Mesenchymal stem cell (in vitro differentiated cells and primary cell): ENCODE measurements at regions not wholly inside any gene's neighbourhood (a gene's known extent, or its start where the extent isn't known, plus 50 kb on each side); places are given as distances from the start of the nearest gene placed in this dataset.

Experiments used
- DNase-seq: peaks from one replicate; pipeline ENCODE4 v3.0.0-alpha.2; 2013
- H2AFZ ChIP-seq: one replicate; pipeline ENCODE4 v1.6.1; 2013; ENCODE audit warnings: low read depth, mild to moderate bottlenecking, control low read depth, inconsistent platforms, low read length, moderate library complexity
- H2AK5ac ChIP-seq: 2 replicates; pipeline ENCODE4 v1.6.1; 2013; ENCODE audit warnings: low read length, moderate library complexity, mild to moderate bottlenecking, inconsistent platforms; ENCODE audit not compliant: severe bottlenecking
- H2BK120ac ChIP-seq: one replicate; pipeline ENCODE4 v1.6.1; 2013; ENCODE audit warnings: low read depth, mild to moderate bottlenecking, inconsistent platforms, low read length, moderate library complexity
- H2BK12ac ChIP-seq, 2 experiments: one replicate each; pipeline ENCODE4 v1.6.1; 2013; ENCODE audit warnings: inconsistent platforms in 2 of 2, low read length in 2 of 2, mild to moderate bottlenecking in 2 of 2, moderate library complexity in 2 of 2, control low read depth in 1 of 2
- H2BK15ac ChIP-seq: one replicate; pipeline ENCODE4 v1.6.1; 2013; ENCODE audit warnings: mild to moderate bottlenecking, low read depth, inconsistent platforms; ENCODE audit not compliant: poor library complexity, severe bottlenecking
- H2BK5ac ChIP-seq: 2 replicates; pipeline ENCODE4 v1.6.1; 2013; ENCODE audit warnings: low read depth, mild to moderate bottlenecking, low read length, control low read depth, inconsistent platforms; ENCODE audit not compliant: poor library complexity, severe bottlenecking
- H3K14ac ChIP-seq, 2 experiments: one replicate each; pipeline ENCODE4 v1.6.1; 2013; ENCODE audit warnings: inconsistent platforms in 2 of 2, low read length in 2 of 2, control low read depth in 1 of 2, mild to moderate bottlenecking in 1 of 2, moderate library complexity in 1 of 2
- H3K18ac ChIP-seq, 2 experiments: one replicate each; pipeline ENCODE4 v1.6.1; 2013; ENCODE audit warnings: inconsistent platforms in 2 of 2, low read length in 2 of 2, control low read depth in 1 of 2, low read depth in 1 of 2, mild to moderate bottlenecking in 1 of 2
- H3K23ac ChIP-seq, 2 experiments: one replicate each; pipeline ENCODE4 v1.6.1; 2013; ENCODE audit warnings: inconsistent platforms in 2 of 2, low read length in 2 of 2, mild to moderate bottlenecking in 2 of 2, moderate library complexity in 2 of 2, control low read depth in 1 of 2
- H3K27ac ChIP-seq: 2 replicates; pipeline ENCODE4 v1.5.1; 2013; ENCODE audit warnings: mild to moderate bottlenecking, moderate library complexity, low read length, control low read depth, inconsistent platforms; ENCODE audit not compliant: poor library complexity, severe bottlenecking
- H3K27me3 ChIP-seq, 2 experiments: 2 replicates each; pipeline versions ENCODE4 v1.6.1 to v1.7.0; 2013; ENCODE audit warnings: low read length in 2 of 2, mild to moderate bottlenecking in 2 of 2, moderate library complexity in 2 of 2, control low read depth in 1 of 2, inconsistent platforms in 1 of 2; ENCODE audit not compliant: control insufficient read depth in 1 of 2, insufficient read depth in 1 of 2
- H3K36me3 ChIP-seq, 2 experiments: 2 replicates each; pipeline versions ENCODE4 v1.6.1 to v1.7.0; 2013; ENCODE audit warnings: low read length in 2 of 2, control low read depth in 1 of 2, inconsistent platforms in 1 of 2, low read depth in 1 of 2, mild to moderate bottlenecking in 1 of 2; ENCODE audit not compliant: insufficient read depth in 2 of 2, control insufficient read depth in 1 of 2
- H3K4ac ChIP-seq, 2 experiments: one replicate each; pipeline ENCODE4 v1.6.1; 2013; ENCODE audit warnings: inconsistent platforms in 2 of 2, low read length in 2 of 2, mild to moderate bottlenecking in 2 of 2, moderate library complexity in 2 of 2, control low read depth in 1 of 2, low read depth in 1 of 2
- H3K4me1 ChIP-seq: 2 replicates; pipeline ENCODE4 v1.6.1; 2013; ENCODE audit warnings: low read depth, low read length, control low read depth; ENCODE audit not compliant: control insufficient read depth, insufficient read depth
- H3K4me2 ChIP-seq: 2 replicates; pipeline ENCODE4 v1.6.1; 2013; ENCODE audit warnings: low read length, mild to moderate bottlenecking, inconsistent platforms; ENCODE audit not compliant: poor library complexity, severe bottlenecking
- H3K4me3 ChIP-seq, 2 experiments: 2 replicates each; pipeline versions ENCODE4 v1.5.1 to v1.7.0; 2013; ENCODE audit warnings: low read length in 2 of 2, mild to moderate bottlenecking in 2 of 2, control low read depth in 1 of 2, low read depth in 1 of 2; ENCODE audit not compliant: insufficient read depth in 1 of 2
- H3K79me1 ChIP-seq: replicated peaks from 2 replicates; pipeline ENCODE4 v1.6.1; 2013; ENCODE audit warnings: mild to moderate bottlenecking, control low read depth, low read length, inconsistent platforms; ENCODE audit not compliant: poor library complexity, severe bottlenecking
- H3K9ac ChIP-seq: 2 replicates; pipeline ENCODE4 v1.7.0; 2013; ENCODE audit warnings: mild to moderate bottlenecking, low read length, moderate library complexity
- H3K9me3 ChIP-seq: 2 replicates; pipeline ENCODE4 v1.7.0; 2013; ENCODE audit warnings: mild to moderate bottlenecking, low read length; ENCODE audit not compliant: control insufficient read depth
- H4K8ac ChIP-seq: one replicate; pipeline ENCODE4 v1.6.1; 2013; ENCODE audit warnings: inconsistent platforms, mild to moderate bottlenecking, low read length, moderate library complexity
- H4K91ac ChIP-seq: one replicate; pipeline ENCODE4 v1.6.1; 2013; ENCODE audit warnings: mild to moderate bottlenecking, low read length, inconsistent platforms
- WGBS: methylation state at CpG from one replicate; pipeline ENCODE4 v1.1.7; 2013; ENCODE audit warnings: mixed read lengths; 5-methylcytosine and 5-hydroxymethylcytosine counted together

DNA sequence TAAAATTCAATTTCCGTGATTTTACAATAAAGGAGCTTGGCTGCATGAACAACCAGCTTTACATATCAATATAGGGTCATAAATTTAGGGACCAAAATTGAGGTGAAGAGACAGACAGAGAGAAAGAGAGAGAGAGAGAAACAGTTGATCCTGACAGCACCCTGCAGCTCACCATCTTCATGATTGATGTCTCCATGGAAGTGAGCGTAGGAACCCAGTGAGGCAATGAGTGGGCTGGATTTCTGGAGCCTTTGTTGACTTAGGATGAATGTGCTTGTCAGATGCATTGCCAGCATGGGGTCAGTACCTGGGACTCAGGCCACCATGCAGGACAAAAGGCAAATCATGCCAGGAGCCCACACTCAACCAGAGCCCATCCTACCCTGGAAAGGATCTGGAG, 165.1 kb upstream of the SYNDIG1 start:
- Histone ChIP-seq H3K4me3 (no peak overlapping the region), H4K8ac (no peak overlapping the region), H3K14ac (no peak overlapping the region), H2BK5ac (no peak overlapping the region), H2AFZ (no peak overlapping the region), H2BK120ac (no peak overlapping the region), H4K91ac (no peak overlapping the region), H2AK5ac (no peak overlapping the region), H3K4me2 (no peak overlapping the region), H3K4me1 (no peaks in the 10 kb centered on the region), H3K4ac (no peak overlapping the region), H3K27ac (no peak overlapping the region), H3K36me3 (no peaks in the 10 kb centered on the region), H3K23ac (no peak overlapping the region), H3K27me3 (peaks cover 5 to 15% of the 10 kb centered on the region in 2 experiments), H2BK12ac (no peak overlapping the region), H3K9me3 (no peaks in the 10 kb centered on the region), H2BK15ac (no peak overlapping the region), H3K18ac (no peak overlapping the region), H3K9ac (no peak overlapping the region), H3K79me1 (no peaks in the 10 kb centered on the region)
- 86% methylated on average over 1 of the region's 2 CpGs for WGBS
- no peak for DNase-seq

DNA sequence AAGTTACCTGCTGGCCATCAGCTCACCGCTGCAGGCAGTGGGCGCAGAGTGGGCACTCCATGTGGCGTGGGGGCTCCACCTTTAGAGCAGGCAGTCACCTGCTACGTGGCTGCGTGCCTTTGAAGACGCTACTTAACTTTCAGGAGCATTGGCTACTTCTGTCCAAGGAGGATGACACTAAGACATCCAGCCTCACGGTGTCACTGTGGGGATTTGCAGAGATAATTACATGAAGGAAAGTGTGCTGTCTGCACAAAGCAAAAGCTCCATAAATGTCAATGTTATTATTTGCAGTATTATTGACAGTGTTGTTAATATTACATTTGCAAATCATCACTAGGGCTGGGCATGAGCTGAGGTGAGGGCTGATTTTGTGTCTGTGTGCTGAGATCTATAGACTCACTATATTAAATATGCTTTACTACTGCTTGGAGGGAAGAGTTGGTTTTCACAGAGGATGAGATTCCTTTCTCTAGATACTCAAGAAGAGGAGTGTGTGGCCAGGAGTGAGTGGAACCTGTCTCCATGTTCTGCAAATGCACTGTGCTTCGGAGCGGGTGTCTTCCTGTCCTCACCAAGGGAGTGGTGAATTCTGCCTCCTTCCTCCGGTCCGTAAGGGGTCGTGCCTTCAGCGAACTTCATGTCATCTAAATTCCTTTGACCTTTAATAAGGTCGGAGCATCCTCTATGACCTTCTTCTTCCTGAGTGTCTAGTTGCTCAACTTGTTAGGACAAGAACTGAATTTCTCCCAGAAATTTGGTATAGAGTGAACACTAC, 165.8 kb upstream of the SYNDIG1 start:
- no peak overlapping the region for H3K23ac ChIP-seq
- DNase-seq = no peak
- H3K4me3 ChIP-seq = no peak overlapping the region
- no peak overlapping the region for H3K27ac ChIP-seq
- H2BK12ac ChIP-seq = no peak overlapping the region
- no peak overlapping the region for H3K18ac ChIP-seq
- no peak overlapping the region for H3K4ac ChIP-seq
- H4K8ac ChIP-seq = no peak overlapping the region
- peaks cover 5 to 15% of the 10 kb centered on the region in 2 experiments for H3K27me3 ChIP-seq
- H3K79me1 ChIP-seq = no peaks in the 10 kb centered on the region
- no peak overlapping the region for H2AFZ ChIP-seq
- no peak overlapping the region for H3K9ac ChIP-seq
- no peak overlapping the region for H2AK5ac ChIP-seq
- H4K91ac ChIP-seq = no peak overlapping the region
- no peaks in the 10 kb centered on the region for H3K4me1 ChIP-seq
- 67% methylated on average over 11 of the region's 14 CpGs for WGBS
- no peak overlapping the region for H2BK15ac ChIP-seq
- H3K4me2 ChIP-seq = no peak overlapping the region
- H3K14ac ChIP-seq = no peak overlapping the region
- no peaks in the 10 kb centered on the region for H3K36me3 ChIP-seq
- H2BK120ac ChIP-seq = no peak overlapping the region
- no peaks in the 10 kb centered on the region for H3K9me3 ChIP-seq
- no peak overlapping the region for H2BK5ac ChIP-seq

DNA sequence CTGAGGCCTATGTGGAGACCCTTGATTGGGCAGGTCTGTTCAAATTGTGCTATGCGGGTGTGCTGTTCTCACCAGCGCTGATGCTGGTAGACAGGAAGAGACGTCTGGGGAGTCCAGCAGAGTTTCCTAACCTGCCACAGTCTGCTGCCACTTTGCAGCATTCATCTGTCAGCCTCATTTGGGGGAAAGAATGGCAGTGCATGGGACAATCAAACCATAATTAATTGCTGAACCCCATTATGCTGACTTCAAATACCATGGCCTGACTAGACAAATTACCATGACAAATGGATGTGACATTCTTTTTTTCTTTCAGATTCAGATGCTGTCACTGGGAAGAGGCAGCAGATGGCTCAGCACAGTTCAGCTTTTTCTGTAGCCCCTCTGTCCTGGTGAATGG, 171.4 kb upstream of the SYNDIG1 start:
- Histone ChIP-seq H2BK120ac (no peak overlapping the region), H4K91ac (no peak overlapping the region), H3K23ac (no peak overlapping the region), H2AFZ (no peak overlapping the region), H3K4me1 (no peaks in the 10 kb centered on the region), H2BK5ac (no peak overlapping the region), H3K36me3 (no peaks in the 10 kb centered on the region), H4K8ac (no peak overlapping the region), H3K9me3 (no peaks in the 10 kb centered on the region), H3K18ac (no peak overlapping the region), H3K9ac (no peak overlapping the region), H3K27me3 (peaks cover 0 to 13% of the 10 kb centered on the region in 2 experiments), H3K14ac (no peak overlapping the region), H2BK15ac (no peak overlapping the region), H3K4me2 (no peak overlapping the region), H3K79me1 (no peaks in the 10 kb centered on the region), H3K4ac (no peak overlapping the region), H3K4me3 (no peak overlapping the region), H2BK12ac (no peak overlapping the region), H2AK5ac (no peak overlapping the region), H3K27ac (no peak overlapping the region)
- no peak for DNase-seq
- WGBS = 83% methylated on average over 3 of the region's 3 CpGs

DNA sequence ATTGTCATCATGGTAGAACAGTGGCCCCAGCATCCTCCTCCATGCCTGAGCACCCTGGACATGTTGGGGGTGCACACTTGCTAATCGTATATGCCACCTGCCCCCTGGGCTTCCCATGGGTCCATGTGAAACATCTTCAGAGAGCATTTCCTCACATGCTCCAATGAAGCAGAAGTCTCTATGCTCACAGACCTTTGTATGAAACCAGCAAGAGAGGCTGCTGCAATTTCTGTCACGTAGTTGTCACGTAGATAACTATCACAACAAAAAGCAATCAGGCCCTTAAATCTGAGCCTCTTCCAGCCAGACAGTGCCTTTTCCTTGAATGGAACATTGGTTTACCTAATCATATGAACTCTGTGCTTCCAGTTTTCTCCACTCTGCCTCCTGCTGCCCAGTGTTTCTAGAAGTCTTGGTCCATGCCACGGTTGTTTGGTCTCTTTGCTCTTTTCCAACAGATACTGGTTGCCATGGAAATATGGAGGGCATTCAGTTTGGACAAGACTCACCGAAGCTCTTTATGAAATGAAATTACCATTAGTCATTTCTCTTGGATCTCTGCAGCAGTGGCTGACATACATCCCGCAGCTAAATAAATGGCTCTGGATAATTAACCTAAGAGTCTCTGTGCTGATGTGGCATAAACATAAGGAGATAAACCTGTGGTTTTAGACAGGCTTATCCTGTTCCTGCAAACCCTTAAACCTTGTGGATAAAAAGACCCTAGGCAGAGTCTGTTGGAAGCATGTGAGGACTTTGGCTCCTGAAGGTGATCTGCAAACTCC, 172.8 kb upstream of the SYNDIG1 start:
- no peak overlapping the region for H2AK5ac ChIP-seq
- no peak overlapping the region for H4K91ac ChIP-seq
- H3K27ac ChIP-seq = no peak overlapping the region
- H2BK120ac ChIP-seq = no peak overlapping the region
- no peak overlapping the region for H3K23ac ChIP-seq
- no peak overlapping the region for H3K4ac ChIP-seq
- no peak overlapping the region for H2BK15ac ChIP-seq
- no peak overlapping the region for H4K8ac ChIP-seq
- H3K9ac ChIP-seq = no peak overlapping the region
- H3K79me1 ChIP-seq = no peaks in the 10 kb centered on the region
- no peaks in the 10 kb centered on the region for H3K36me3 ChIP-seq
- H3K4me3 ChIP-seq = no peak overlapping the region
- H3K9me3 ChIP-seq = no peaks in the 10 kb centered on the region
- H3K14ac ChIP-seq = no peak overlapping the region
- H2AFZ ChIP-seq = no peak overlapping the region
- H3K18ac ChIP-seq = no peak overlapping the region
- H3K4me1 ChIP-seq = no peaks in the 10 kb centered on the region
- no peak overlapping the region for H3K4me2 ChIP-seq
- 73% methylated on average over 6 of the region's 6 CpGs for WGBS
- no peak for DNase-seq
- peaks cover 0 to 4% of the 10 kb centered on the region in 2 experiments for H3K27me3 ChIP-seq
- no peak overlapping the region for H2BK12ac ChIP-seq
- H2BK5ac ChIP-seq = no peak overlapping the region
